ENCODE measurements at regions not wholly inside any gene's neighbourhood (a gene's known extent, or its start where the extent isn't known, plus 50 kb on each side); places are given as distances from the start of the nearest gene placed in this dataset.

DNA sequence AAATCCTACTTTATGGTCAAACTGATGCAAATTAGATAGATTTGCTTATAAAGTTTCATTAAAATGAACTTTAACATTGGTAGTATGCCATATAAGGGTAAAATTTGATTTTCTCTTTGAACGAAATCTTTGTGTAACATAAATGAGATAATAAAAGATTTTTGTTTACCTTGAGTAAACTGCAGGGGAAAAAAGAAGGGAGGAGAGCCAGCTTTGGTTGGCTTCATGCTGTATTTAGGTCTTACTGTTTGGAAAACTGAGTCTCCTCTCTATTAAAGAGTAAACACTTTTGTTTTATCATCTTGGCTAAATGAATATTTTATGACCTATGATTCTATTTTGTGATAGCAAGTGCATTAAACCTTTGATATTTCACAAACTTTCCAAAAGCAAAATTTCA lies 267.6 kb downstream of the IPO8 start:
- DNase-seq = no peak

DNA sequence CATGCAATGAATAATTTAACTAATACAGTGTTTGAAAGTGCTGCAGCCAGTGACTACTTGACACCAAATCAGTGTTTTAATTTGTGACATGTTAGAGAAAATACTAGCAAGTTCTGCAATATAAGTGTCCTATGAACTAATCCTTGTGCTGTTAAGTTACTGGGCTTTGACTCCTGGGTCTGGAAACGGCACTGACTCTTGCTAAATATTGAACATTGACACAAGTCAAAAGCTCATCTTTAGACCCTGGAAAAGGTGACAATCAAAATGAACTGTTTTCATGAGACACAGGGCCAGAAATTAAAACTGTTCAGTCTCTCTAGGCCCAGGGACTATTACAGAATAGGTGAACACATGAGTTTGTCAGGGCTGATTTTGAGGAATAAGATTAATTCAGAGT lies 268.1 kb downstream of the IPO8 start:
- no peak for DNase-seq

DNA sequence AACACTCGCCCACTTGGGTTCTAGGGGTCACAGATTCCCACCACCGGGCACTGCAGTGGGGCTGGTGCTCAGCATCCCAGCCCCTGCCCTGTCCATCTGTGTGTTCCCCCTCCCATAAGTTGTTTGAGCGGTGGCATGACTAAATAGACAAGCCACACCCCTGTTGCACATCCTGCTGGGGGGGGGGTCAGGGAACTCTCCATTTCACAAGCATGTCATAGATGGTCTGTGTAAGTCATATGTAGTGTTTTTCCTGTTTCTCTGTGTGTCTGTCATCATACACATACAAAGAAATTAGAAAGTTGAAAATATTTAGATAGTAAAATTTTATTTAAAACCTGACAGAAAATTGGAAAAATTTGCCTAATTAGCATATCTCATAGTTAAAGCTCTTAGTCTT lies 270.2 kb downstream of the IPO8 start:
- DNase-seq = no peak

DNA sequence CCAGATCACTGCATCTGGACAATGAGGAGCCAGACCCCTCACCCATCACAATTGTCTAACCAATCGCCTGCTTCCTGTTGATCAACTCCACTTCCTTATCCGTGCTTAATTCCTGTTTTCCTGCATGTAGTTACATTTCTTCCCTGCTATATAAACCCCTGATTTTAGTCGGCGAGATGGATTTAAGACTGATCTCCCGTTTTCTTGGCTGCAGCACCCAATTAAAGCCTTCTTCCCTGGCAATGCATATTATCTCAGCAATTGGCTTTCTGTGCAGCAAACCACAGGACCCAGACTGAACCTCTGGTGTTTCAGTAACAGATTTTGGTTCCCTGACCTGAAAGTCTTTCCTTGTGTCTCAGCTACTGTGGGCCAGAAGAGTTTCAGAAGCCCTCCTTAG lies 272.3 kb downstream of the IPO8 start:
- DNase-seq = no peak

DNA sequence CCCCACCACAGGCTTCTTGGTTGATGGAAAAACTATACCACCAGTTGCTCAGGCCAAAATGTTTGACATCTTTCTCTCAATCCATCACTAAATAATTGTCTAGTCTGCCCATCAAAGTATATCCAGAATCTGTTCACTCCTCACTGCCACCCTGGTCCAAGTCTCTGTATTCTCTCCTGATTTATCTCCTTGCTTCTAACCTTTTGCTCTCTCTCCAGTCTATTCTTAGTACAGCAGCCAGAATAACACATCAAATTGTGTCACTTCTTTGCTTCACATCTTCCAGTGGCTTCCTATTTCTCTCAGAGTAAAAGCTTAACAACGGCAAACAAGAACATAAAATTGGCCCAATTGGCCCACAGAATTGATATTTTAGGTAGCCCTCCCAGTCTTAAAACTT lies 272.8 kb downstream of the IPO8 start:
- no peak for DNase-seq

DNA sequence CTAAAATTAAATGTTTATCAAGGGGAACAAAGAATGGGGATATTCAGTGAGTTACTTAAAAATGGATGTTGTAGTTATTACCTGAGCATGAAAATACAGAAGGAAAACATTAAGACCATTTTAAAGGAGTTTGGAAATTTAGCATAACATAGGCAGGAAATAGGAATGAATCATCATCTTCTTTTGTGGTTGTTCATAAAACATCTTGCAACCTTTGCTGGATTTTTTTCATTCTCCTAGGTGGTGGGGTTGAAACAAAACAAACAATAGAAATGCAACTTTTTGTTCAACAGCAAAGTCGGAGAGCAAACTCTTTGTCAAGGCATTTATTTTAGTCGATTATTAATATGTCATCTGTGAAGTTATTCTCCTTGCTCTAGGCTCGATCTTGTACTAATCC lies 275.1 kb downstream of the IPO8 start:
- DNase-seq = no peak

DNA sequence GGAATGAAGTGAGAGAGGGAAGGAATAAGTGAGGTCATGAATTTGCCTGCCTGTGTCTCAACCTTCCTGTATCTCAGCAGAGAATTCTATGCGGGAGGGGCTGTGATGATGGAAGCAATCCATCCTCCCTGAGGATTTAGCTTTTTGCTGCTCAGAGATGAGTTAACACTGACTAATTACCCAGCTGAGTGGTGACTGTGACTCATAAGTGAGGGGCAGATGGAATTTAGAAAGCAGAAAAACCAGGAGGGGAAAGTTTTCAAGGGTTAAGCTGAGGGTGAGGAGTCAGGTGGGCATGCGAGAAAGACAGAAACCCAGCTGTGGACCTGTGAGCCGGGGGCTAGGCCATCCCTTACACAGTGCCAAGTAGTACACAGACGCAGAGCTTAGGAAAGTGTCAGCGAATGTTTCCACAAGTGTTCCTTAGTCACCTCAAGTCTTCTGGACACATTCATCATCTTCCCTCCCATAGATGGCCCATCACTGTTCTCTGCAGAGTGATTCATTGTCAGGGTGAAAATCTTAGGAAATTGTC lies 277.9 kb downstream of the IPO8 start:
- no peak for DNase-seq

DNA sequence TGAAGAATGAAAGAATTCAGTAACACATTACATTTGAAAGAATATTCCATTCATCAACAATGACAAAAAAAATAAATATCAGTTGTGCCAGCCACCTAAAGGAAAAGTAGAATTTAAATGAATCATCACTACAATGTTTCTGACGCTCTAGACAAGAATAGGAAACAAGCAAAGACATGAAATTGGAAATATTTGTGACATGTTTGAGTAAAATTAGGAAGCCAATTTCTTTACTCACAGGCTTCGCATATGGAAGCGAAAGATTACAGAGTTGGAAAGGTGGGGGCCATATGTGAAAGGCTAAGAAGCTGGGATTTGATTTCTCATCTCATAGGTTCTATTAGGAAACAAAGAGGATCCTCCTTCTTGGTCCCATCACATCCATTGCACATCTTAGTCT lies 279.0 kb downstream of the IPO8 start:
- DNase-seq = no peak

DNA sequence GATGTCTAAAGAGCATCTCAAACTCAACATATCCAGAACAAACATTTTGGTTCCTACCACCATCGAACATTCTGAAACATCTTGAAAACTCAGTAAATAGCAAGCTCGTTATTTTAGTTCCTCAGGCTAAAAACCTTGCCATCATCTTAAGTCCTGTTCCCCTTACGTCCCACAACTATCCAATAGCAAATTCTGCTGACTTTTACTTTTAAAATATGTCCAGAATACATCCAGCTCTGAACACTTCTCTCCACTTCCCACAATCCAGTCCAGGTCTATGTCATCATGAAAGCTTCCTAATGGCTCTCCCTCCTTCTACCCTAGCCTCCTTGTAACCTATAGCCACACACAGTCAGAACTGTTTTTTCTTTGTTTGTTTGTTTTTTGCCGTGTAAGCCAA lies 279.9 kb downstream of the IPO8 start:
- DNase-seq = no peak

DNA sequence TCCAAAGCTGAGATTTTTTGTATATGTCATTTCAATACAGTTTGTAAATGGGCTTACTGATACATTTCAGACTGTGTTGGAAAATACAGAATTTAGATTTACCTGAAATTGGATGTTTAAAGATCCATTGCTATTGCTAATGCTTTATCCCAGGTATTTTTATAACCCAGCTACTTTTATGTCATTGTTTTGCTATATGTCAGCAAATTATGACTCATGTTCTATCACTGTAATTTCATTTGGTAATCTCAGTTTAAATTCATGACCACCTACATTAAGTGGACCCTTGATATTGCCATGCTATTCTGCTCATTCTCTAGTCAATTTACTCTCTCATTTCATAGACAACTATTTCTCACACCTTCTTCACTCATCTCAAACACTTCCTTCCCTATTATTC lies 281.2 kb downstream of the IPO8 start:
- no peak for DNase-seq

DNA sequence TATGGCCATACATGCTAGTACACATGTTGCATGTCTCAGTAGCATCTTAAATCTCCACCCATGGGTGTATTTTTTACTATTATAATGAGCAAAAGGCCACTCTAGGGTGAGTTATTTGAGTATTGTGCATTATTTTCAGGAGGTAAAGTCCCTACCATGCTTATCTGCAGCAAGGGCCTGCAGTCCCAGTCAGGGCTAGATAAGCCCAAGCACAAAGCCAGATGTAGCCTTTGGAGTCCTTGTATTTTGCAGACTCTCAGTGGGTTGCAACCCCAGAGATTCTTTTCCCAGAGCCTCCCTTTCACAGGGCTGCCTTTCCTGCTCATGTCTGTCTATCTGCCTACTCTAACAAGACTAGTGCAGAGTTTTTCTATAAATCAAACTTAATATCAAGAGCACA lies 295.3 kb downstream of the IPO8 start:
- no peak for DNase-seq

DNA sequence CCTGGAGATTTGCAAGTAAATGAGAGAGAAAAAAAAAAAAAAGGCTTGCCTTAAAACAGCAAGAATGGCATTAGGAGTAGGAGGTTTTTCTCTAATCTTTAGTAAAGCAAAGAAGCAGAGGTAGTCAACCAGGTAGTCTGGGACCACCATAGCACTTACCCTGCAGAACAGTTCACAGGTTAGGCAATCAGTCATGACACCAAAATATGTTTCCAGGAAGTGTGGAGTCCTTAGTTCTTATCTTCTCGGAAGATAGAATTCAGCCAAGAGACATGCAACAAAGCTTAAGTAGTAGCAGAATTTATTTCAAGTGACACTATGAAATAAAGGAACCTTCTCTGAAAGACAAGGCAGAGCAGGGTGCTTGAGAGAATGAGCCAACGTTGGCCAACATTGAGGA lies 295.8 kb downstream of the IPO8 start:
- DNase-seq = no peak

DNA sequence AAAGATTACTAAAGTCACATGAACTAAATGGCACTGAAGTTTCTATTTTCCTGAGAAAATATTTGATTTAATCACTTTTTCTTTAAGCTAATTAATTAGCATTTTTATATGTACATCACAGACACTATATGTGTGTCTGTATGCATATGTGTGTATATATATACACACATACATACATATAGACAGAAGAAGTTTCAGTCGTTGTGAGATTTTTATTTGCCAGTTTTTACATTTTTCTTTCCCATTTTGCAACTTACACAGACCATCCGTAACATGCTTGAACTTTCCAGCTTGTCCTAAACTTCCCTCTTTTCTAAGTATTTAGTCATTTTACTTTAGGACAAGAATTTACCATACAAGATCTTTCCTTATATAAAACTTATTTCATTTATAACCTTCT lies 299.1 kb downstream of the IPO8 start:
- no peak for DNase-seq

DNA sequence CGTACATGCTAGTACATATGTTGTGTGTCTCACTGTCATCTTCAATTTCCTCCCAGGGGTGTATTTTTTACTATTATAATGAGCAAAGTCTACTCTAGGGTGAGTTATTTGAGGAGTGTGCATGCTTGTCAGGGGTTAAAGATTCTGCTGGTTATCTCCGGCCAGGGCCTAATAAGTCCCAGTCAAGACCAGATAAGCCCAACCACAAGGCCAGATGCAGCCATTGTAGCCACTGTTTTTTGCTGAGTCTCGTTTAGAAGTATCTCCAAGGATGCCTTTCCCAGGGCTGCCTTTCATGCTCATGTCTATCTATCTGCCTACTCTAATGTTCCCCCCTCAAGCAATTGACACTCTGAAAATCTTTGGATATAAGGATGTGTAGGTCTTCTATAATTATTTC lies 300.5 kb downstream of the IPO8 start:
- no peak for DNase-seq

DNA sequence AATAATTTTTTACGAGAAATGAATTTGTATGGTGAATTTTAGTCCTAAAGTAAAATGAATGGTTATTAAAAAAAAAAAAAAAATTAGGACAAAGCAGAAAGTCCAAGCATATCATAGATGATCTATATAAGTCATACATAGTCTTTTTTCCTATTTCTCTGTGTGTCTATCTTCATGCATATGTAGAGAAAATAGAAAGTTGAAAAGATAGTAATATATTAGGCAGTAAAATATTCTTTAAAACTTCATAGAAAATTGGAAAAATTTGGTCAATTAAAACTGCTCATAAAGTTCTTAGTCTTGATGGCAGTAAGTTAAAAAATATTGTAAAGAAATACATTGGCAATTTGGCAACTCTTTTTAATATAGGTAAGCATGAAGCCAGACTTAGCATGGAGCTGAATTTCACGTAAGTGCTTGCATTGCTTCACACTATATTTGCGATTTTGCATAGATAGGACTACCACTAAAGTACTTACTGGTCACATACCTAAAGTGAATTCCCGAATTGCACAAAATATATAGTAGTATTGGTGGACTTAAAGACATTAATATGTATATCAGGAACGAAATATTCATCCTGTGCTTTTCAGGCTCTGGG lies 303.8 kb downstream of the IPO8 start:
- DNase-seq = no peak

DNA sequence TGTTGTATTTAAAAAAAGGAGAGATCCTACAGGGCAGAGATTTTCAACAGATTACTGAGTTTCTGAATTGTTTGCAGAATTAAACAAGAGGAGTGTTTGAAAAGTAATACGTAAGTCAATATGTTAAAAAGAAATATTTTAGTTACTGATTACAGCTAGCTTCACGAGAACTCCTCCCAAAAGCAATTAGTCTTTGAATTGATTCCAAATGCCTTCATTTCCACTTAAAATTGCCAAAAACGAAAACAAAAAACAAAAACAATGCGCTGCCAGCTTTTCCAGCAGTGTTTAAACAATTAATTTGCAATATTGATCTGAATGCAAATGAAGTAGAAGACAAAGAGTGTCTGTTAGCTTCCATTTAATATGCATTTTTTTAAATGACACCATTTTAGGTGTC lies 310.0 kb downstream of the IPO8 start:
- DNase-seq = no peak

DNA sequence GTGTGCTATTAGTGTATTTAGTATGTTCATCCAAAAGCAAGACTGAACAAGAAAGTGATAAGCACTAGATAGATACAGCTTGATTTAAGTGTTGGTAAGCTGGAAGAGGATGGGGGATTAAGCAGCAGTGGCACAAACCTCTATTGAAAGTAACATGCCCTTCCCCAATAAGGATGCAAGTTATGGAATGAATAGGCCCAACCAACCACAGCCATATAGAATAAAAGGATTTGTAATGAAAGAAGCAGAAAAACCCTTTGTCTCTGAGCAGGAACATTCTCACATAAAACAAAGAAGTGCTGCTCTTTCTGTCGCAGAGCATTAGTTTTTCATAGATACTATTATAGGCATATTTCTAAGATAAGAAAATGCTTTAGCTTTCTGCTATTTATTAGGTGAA lies 310.7 kb downstream of the IPO8 start:
- DNase-seq = no peak

DNA sequence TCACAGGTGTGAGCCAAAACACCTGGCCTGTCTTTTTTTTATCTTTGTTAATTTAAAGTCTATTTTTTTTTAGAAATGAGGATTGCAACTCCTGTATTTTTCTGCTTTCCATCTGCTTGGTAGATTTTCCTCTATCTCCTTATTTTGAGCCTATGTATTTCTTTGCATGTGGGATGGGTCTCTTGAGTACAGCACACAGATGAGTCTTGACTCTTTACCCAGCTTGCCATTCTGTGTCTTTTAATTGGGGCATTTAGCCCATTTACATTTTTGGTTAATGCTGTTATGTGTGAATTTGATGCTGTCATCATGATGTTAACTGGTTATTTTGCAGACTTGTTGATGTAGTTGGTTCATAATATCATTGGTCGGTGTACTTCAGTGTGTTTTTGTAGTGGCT lies 317.4 kb downstream of the IPO8 start:
- no peak for DNase-seq

DNA sequence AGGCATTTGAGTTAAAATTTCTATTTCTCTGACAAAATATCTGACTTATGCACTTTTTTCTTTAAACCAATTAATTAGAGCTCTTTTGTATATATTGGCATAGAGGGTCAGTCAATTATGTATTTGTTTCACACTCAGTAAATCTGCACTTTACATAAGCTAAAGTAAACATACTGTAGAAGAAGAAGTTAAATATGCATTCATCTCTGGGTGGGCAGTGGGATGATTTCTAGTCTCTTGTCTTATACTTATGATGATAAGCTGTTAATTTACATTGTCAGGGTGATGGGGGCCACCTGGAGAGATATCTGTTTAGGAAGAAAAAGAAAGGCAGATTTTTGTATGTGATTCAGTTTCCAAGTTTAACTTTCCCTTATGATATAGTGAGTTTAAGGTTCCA lies 330.8 kb downstream of the IPO8 start:
- DNase-seq = no peak

DNA sequence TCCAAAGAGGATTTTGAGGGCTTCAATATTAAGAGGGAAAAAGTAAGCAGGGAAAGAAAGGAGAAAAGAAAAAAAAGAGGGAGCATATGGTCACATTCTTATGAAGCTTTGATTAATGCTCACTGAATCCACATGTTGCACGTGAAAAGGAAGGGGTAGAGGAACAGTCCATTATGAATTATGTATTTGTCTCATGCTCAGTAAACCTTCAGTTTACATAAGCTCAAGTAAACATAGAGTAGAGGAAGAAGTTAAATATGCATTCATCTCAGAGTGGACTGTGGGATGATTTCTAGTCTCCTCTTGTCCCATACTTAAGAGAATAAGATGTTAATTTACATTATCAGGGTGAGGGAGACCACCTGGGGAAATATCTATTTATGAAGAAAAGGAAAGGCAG lies 334.5 kb downstream of the IPO8 start:
- DNase-seq = no peak

DNA sequence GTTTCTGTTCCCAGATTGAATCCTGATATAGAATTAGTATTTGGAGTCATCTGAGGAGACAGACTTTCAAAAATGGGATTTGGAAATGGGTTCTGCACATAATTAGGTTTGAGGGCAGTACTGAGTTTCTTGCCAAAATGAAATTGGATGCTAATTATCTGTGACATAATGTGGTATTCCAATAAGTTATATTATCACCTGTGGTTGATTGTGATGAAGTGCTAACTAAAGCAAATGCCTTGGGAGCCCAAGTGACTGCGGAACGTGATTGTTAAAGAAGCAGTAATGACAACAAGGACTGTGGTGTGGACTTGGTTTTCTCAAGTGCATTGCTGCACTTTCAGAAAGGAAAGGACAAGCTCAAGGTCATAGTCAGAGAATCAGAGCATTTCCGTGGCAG lies 337.0 kb downstream of the IPO8 start:
- DNase-seq = no peak

DNA sequence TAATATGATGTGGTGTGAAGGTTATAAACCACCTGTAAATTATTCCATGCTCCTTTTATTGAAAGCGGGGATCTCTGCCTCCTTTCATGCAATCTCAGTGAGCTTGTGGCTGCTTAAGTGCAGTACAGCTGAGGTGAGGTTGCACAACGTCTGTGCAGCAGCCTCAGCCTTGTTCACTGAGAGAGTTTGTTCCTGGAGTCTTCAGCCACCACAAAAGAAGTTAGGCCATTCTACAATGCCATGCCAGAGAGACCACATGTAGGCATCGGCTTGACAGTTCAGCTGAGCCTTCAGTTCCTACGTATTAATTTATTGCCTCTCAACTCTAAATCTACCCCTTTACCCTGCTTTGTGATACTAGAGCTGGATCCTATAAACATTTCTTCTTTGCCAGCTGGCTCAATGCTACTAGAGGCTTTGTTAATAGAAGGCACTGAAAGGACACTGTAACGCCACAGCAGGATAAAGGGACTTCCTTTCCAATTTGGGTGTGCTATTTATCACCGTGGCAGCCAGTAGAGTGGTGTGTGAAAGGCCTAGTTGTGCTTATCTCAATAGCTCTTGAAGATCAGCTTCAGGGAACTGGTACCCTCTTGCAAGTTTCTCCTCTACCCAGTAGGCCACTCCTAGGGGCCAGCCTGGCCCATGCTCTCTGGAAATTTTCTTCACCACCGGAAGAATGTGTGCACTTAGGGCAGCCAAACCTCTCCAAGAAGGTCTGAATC lies 337.7 kb downstream of the IPO8 start:
- DNase-seq = peak; percentile 10

DNA sequence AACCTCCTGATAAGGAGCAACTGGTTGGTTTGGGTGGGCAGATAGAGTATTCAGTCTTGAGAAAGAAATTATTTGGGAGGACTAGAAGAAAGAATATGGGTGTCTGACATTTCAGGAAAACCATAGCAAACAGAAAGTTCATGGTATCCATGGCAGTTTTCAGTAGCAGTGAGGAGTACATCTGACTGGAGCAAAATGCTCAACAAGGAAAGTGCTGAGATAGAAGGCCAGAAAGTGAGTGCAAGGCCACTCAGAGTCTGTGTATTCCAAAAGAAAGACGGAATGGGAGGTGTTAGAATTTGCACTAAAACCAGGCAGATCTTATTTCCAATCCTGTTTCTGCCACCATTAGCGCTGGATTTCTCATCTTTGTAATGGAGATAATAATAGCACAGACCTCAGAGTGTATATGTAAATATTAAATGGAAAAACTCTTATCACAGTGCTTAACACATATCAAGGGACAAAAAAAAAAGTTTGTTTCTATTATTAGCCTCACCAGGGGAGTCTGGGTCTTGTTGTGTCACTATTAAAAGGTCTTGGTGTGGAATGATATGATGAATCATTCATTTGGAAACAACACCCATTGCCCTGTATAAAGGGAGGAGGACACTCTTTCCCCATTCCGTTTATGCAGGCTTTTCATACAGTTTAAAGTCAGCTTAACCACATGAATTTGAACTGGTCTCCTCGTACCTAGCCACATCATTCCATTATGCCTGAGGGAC lies 349.8 kb downstream of the IPO8 start:
- no peak for DNase-seq

DNA sequence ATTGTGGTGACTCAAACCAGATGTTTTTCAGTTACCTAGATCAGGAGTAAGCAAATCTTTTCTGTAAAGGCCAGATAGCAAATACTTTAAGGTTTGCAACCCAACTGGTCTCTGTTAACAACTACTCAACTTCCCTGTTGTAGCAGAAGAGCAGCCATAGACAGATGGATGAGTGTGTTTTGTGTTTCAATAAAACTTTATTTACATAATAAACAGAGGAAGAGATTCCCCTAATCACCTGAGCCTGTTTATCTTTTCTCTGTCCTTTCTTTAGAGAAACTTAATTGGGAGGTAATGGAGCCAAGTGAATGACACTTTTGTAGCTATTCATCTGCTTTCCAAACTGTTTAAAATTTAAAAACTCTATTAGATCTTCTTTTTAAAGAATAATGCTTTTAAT lies 365.1 kb downstream of the IPO8 start:
- no peak for DNase-seq
